Calu3 (cell line): ENCODE measurements at regions not wholly inside any gene's neighbourhood (a gene's known extent, or its start where the extent isn't known, plus 50 kb on each side); places are given as distances from the start of the nearest gene placed in this dataset.

Experiments used
- BruUV-seq: library from RNA; stranded (reverse); fragments of 400-500 nt; replicated peaks from 2 replicates; lab custom pipeline; 2021; lab: Mats Ljungman, UMichigan
- CTCF ChIA-PET: fragments of 300-600 bp; sonication (Branson Sonifier 250); formaldehyde crosslinking; loops from one replicate; lab custom pipeline; 2022; ENCODE audit warnings: antibody characterized with exemption; lab: Charles Lee
- DNase-seq: peaks from one replicate; pipeline ENCODE4 v3.0.0; 2022
- H3K27ac Mint-ChIP-seq: one replicate; pipeline ENCODE4 v1.8.0; 2022; ENCODE audit warnings: mixed read lengths; ENCODE audit not compliant: unreplicated experiment
- H3K27me3 Mint-ChIP-seq: one replicate; pipeline ENCODE4 v1.8.0; 2022; ENCODE audit warnings: mixed read lengths; ENCODE audit not compliant: unreplicated experiment
- H3K36me3 Mint-ChIP-seq: one replicate; pipeline ENCODE4 v1.8.0; 2022; ENCODE audit warnings: mild to moderate bottlenecking, moderate library complexity, mixed read lengths; ENCODE audit not compliant: insufficient read depth, unreplicated experiment
- H3K4me1 Mint-ChIP-seq: one replicate; pipeline ENCODE4 v1.8.0; 2022; ENCODE audit warnings: mild to moderate bottlenecking, low read depth, mixed read lengths; ENCODE audit not compliant: unreplicated experiment
- H3K4me3 Mint-ChIP-seq: one replicate; pipeline ENCODE4 v1.8.0; 2022; ENCODE audit warnings: mild to moderate bottlenecking, low read depth, moderate library complexity, mixed read lengths; ENCODE audit not compliant: unreplicated experiment
- H3K9me3 Mint-ChIP-seq: one replicate; pipeline ENCODE4 v1.8.0; 2022; ENCODE audit warnings: low read depth, mixed read lengths; ENCODE audit not compliant: unreplicated experiment
- intact Hi-C: fragments of 100-400 bp; cut with micrococcal nuclease; formaldehyde crosslinking; loops from one replicate; pipeline ENCODE4 v1.10.0; 2022; ENCODE audit not compliant: unreplicated experiment
- TF ChIP-seq, protein P1 (sequence below): fragments of 200-600 bp; IDR thresholded peaks from one replicate; pipeline ENCODE4 v1.8.0; 2022; ENCODE audit warnings: antibody characterized with exemption; ENCODE audit not compliant: unreplicated experiment

DNA sequence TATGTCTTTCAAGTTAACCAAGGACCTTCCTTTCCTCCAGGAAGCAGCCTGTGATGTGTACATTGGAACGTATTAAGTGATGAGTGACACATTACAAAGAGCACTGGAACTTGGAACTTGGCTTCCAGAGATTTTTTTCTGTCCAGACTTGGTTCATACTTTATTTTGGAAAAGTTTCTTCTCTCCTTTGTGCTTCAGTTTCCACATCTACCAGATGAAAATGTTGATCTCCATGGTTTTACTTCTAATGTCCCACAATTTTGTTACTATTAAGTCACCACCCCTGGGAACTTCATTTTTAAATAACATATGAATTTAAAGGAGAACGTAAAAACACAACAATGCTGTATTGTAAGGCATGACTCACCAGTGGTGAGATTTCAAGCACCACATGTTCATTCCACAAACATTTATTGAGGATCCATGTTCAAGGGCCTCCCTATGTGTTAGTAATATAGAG lies 290.7 kb upstream of the LMCD1 start:
- intact Hi-C loops, result no loop called here

DNA sequence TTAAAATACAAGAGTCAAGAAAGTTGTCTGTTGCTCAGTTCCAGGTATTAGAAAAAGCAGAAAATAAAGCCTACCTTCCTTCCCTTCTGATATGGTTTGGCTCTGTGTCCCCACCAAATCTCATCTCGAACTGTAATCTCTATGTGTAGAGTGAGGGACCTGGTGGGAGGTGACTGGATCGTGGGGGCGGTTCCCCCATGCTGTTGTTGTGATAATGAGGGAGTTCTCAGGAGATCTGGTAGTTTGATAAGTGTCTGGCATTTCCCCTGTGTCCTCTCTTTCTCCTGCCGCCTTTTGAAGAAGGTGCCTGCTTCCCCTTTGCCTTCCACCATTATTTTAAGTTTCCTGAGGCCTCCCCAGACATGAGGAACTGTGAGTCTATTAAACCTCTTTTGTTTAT lies 288.8 kb upstream of the LMCD1 start:
- peaks cover 5% of the 10 kb centered on the region for H3K9me3 Mint-ChIP-seq
- no peaks in the 10 kb centered on the region for H3K36me3 Mint-ChIP-seq
- H3K27ac Mint-ChIP-seq, result no peak overlapping the region
- H3K4me3 Mint-ChIP-seq, result no peak overlapping the region
- H3K27me3 Mint-ChIP-seq, result no peaks in the 10 kb centered on the region
- BruUV-seq, result no TSS peak
- CTCF ChIA-PET, result no interaction called here
- TF ChIP-seq, protein P1, sequence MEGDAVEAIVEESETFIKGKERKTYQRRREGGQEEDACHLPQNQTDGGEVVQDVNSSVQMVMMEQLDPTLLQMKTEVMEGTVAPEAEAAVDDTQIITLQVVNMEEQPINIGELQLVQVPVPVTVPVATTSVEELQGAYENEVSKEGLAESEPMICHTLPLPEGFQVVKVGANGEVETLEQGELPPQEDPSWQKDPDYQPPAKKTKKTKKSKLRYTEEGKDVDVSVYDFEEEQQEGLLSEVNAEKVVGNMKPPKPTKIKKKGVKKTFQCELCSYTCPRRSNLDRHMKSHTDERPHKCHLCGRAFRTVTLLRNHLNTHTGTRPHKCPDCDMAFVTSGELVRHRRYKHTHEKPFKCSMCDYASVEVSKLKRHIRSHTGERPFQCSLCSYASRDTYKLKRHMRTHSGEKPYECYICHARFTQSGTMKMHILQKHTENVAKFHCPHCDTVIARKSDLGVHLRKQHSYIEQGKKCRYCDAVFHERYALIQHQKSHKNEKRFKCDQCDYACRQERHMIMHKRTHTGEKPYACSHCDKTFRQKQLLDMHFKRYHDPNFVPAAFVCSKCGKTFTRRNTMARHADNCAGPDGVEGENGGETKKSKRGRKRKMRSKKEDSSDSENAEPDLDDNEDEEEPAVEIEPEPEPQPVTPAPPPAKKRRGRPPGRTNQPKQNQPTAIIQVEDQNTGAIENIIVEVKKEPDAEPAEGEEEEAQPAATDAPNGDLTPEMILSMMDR, result no peak
- DNase-seq, result no peak
- intact Hi-C loops, result no loop called here
- no peaks in the 10 kb centered on the region for H3K4me1 Mint-ChIP-seq

More for the DNA sequence above, 290.7 kb upstream of the LMCD1 start:
- Mint-ChIP-seq H3K27me3 (no peaks in the 10 kb centered on the region), H3K36me3 (no peaks in the 10 kb centered on the region), H3K4me3 (no peak overlapping the region), H3K9me3 (peaks cover 5% of the 10 kb centered on the region), H3K4me1 (no peaks in the 10 kb centered on the region), H3K27ac (no peak overlapping the region)
- no TSS peak for BruUV-seq
- CTCF ChIA-PET, result no interaction called here
- no peak for DNase-seq
- TF ChIP-seq, protein P1, result no peak

DNA sequence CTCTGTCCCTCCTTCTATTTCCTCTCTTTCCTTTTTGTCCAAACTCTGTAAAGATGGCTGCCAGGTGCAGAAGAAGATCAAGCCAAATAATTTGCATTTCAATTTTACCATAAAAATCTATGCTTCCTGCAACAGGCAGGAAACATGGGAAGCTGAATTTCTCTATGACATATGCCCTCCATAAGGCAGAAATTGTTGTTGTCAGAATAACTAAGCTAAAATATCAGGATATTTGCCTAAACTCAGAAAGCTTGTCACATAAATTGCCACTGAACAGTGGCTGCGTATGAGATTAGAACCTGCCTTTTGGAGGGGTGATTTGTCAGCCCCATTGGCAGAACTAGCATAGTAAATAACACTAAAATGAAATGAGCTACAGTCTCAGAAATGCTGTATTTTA lies 288.3 kb upstream of the LMCD1 start:
- CTCF ChIA-PET, result no interaction called here
- Mint-ChIP-seq H3K9me3 (peaks cover 5% of the 10 kb centered on the region), H3K4me1 (no peaks in the 10 kb centered on the region), H3K4me3 (no peak overlapping the region), H3K27ac (no peak overlapping the region), H3K27me3 (no peaks in the 10 kb centered on the region), H3K36me3 (no peaks in the 10 kb centered on the region)
- DNase-seq, result no peak
- intact Hi-C loops, result no loop called here
- TF ChIP-seq, protein P1, result no peak
- no TSS peak for BruUV-seq

DNA sequence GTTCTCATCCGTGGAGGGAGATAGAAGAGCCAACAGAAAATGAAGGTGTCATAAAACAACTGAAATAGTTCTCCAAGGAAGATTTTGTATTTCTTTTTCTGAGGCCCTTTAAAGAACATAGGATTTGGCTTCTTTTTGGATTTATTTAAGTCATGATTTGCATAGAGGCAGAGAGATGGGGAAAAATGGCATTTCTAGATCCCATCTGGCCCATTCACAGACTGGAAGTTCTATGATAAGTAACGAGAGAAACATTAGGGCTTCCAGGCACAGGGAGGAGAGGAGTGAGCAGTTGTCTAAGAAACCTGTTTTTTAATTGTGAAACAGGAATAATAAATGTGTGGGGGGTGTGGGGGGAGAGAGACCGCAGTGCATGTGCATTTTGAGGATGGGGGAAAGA lies 285.8 kb upstream of the LMCD1 start:
- H3K36me3 Mint-ChIP-seq, result no peaks in the 10 kb centered on the region
- no TSS peak for BruUV-seq
- H3K9me3 Mint-ChIP-seq, result peaks cover 5% of the 10 kb centered on the region
- CTCF ChIA-PET, result no interaction called here
- intact Hi-C loops, result no loop called here
- TF ChIP-seq, protein P1, result no peak
- no peaks in the 10 kb centered on the region for H3K4me1 Mint-ChIP-seq
- no peaks in the 10 kb centered on the region for H3K27me3 Mint-ChIP-seq
- H3K4me3 Mint-ChIP-seq, result no peak overlapping the region
- no peak overlapping the region for H3K27ac Mint-ChIP-seq
- DNase-seq, result no peak
